HG03175 (cell line): ENCODE measurements at regions not wholly inside any gene's neighbourhood (a gene's known extent, or its start where the extent isn't known, plus 50 kb on each side); places are given as distances from the start of the nearest gene placed in this dataset.
"Not testable (repeated sequence)": the region's sequence is repeated elsewhere in the genome, so short reads cannot be mapped to it uniquely, and the experiment has no call there.

Experiments
- ATAC-seq: cut with Tn5 transposase; IDR thresholded peaks from one replicate; pipeline ENCODE4 v1.9.1; 2021; ENCODE audit warnings: mild to moderate bottlenecking, moderate library complexity; ENCODE audit not compliant: unreplicated experiment

DNA sequence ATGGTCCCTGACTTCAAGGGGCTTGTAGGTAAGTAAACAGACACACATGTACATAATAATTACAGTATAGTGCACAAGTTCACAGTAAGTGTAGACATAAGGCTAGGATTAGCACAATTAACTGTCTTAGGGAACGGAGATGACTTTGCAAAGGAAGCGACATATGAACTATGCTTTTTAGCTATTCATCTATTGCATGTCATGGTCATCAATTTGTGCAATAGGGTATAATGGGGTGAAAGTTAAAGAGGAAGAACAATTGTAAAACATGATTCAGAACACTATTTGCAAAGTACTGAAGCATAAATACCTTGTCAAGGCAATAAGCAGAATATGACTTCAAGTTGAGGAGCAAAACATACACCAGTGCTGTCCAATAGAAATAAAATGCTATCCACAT is 112.3 kb upstream of the SLC8A1 start:
- no peak for ATAC-seq

- no peak for ATAC-seq
Observed at GRCh38 chr2:40579247-40579646, 127.4 kb upstream of the SLC8A1 start.

GRCh38 chr2:40584432-40584831 is 132.5 kb upstream of the SLC8A1 start:
- ATAC-seq = no peak

DNA sequence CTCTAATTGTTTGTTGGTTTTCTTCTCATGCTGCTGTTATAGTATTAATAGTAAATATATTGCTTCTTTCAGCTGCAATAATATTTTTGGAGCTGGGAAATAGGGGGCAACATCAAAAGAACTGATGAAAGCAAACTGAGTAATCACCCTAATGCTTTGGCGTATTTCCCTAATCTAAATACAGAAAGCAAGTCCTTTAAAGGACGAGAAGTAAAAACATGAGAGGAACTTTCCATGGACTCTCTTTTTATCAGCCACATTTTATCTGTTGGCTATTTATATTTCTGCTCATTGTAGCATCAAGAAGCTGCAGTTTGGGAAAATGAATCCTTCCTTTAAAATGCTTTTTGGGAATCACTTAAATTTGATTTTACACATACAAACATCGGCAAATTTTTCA is 139.9 kb upstream of the SLC8A1 start:
- ATAC-seq = no peak

GRCh38 chr2:40592218-40592617 is 140.3 kb upstream of the SLC8A1 start:
- no peak for ATAC-seq

- ATAC-seq = no peak
Observed at GRCh38 chr2:40606862-40607261, 155.0 kb upstream of the SLC8A1 start.

DNA sequence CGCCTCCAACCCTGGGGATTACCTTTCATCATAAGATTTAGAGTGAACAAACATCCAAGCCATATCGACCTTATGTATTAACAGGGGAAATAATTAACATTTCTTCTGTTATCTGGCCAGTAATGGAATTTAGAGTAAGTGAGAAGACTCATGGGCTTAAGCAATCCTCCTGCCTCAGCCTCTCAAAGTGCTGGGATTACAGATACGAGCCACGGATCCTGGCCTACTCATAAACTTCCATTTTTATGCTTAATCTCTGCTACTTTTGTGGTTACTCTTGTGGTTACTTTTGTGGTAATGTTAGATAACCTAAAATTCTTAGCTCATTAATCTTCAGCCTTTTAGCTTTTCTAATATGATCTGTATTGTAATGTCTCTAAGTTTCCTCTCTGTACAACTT is 159.3 kb upstream of the SLC8A1 start:
- ATAC-seq = no peak

- ATAC-seq = no peak
Observed at GRCh38 chr2:40625849-40626248, 174.0 kb upstream of the SLC8A1 start.

DNA sequence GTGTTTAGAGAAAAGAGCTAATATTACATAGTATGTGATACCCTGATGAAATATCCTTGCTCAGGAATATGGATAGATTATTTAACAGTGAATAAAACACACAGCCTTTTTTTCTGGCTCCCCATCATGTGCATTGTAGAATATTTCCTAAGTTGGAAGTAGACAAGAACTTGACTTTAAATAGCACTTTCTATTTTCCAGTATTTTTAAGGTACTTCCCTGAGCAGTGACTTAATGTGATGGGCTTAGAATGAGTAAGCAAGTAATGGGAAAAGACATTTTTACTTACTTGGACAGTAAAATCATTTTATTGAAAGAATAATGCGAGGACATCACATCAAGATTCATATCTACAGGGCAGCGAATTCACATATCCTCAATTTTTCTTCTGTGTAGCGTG is 176.7 kb upstream of the SLC8A1 start:
- no peak for ATAC-seq

- ATAC-seq = no peak
Observed at GRCh38 chr2:40629768-40630434, 178.0 kb upstream of the SLC8A1 start.

GRCh38 chr2:40639320-40639719 is 187.4 kb upstream of the SLC8A1 start:
- ATAC-seq = no peak

DNA sequence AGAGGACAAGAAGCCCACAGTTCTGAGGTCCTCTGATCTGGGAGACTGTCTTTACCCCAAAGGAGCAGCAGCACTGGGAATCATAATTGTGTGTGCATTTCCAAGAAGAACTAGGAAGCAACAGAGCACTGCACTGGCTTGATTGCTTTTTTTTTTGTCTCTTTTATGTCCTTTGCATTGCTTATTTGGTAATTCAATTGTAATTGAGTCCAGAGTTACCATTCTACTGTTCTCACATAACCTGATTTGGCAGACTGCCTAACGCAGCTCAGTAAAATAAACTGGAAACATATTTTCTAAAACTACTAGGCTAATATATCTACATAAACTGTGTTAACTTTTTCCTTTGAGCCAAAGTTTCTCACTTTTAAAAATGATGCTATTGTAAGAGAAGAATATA is 190.3 kb upstream of the SLC8A1 start:
- no peak for ATAC-seq

DNA sequence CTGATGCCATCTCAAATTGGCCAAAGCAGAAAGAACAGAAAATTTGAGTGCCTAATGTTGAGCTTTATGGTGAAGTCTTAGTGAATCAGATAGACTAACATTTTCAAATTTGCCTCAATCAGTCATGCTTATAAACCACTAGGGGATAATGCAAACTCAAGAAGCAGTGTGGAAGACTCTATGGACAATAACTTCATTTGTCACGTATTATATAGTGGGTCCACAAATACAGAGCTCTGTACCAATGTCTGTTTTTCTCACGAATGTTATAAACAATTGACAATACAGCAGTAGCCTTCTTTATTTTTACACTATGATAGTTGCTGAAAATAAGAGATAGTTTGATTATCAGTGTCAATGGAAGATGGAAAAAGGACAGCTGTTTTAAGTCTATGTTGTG is 190.8 kb upstream of the SLC8A1 start:
- no peak for ATAC-seq

DNA sequence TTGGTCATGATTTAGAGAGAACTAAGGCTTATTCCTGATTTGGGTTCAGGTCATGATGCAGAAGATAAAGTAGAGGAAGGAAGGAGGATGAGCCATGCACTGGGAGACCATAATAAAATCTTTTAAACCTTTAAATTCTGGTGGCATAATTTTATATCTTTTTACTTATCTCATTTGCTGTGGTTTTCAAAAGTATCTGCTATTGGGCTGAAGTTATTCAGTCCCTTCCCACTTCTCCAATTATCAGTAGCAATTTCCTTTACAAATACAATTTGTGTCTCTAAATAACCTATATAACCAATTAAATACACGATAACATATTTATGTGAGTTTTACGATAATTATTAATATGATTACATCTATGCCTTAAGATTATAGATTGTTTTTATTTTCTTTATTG is 194.8 kb upstream of the SLC8A1 start:
- no peak for ATAC-seq

DNA sequence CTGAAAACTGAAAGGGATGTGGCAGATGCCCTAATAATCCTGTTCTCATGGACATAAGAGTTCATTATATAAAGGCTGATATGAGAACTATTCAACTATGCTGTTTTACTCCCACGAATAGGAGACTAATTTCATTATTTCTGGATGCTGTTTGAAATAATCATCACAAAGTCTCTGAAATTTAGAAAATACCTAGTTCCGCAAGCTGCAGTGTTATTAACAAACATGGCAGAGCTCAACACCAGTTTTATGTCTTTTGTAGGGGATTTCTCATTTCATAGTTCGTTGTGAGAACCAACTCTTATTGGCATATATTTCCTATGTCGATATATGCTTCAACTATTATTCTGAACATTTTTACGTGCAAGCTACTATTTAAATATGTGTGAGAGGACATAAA is 200.3 kb upstream of the SLC8A1 start:
- ATAC-seq = no peak

- ATAC-seq = no peak
Observed at GRCh38 chr2:40653829-40654228, 201.9 kb upstream of the SLC8A1 start.

GRCh38 chr2:40654346-40654745 is 202.5 kb upstream of the SLC8A1 start:
- no peak for ATAC-seq

GRCh38 chr2:40658941-40659340 is 207.1 kb upstream of the SLC8A1 start:
- ATAC-seq = no peak

DNA sequence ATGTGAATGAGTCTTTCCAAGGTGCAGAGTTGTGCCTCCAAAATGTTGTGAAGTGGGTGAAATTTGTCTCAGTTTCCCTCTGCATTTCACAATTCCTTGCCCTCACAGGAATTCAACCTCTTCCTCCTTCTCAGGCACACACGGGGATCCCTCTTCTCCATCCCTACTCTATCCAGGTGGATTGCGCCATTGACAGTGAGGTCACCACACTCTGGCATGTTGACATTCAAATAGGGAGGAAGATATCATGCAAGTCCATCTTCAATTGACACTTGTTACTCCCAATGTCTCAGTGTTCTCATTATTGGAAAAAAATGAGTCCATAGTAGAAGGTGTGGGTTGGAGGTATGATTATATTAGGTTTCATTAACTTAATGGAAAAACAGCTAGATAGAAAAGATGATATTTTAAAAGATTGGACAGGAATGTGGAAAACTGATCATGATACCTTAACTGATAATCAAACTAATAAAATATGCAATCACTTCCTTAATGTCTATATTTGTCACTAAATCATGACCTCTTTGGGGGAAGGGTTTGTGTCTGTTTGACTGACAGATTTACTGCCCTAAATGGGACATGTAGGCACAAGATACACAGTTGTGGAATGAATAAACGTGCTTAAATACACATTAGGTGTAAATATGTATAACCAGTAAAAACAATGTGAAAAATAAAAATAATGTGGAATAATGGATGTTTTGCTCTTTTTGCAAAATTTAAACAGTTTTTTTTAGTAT is 213.8 kb upstream of the SLC8A1 start:
- ATAC-seq = no peak

DNA sequence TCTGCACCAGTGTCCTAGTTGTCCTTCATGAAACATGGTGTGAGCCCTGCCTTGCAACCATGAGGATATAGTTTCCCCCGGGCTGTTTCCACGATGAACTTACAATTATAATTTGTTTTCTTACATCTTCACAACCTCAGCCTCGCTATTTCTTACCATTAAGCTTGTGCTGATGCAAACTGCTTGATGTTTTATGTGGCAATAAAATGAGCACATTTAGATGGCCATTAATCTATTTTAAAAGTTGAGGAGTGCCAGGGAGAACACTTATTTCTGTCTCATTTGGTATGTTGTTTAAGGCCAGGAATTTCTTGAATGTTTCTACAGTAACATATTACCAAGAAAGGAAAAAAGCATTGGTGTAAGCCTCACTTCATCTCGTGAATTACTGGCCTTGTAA is 214.5 kb upstream of the SLC8A1 start:
- no peak for ATAC-seq

GRCh38 chr2:40668425-40668824 is 216.5 kb upstream of the SLC8A1 start:
- ATAC-seq = no peak

DNA sequence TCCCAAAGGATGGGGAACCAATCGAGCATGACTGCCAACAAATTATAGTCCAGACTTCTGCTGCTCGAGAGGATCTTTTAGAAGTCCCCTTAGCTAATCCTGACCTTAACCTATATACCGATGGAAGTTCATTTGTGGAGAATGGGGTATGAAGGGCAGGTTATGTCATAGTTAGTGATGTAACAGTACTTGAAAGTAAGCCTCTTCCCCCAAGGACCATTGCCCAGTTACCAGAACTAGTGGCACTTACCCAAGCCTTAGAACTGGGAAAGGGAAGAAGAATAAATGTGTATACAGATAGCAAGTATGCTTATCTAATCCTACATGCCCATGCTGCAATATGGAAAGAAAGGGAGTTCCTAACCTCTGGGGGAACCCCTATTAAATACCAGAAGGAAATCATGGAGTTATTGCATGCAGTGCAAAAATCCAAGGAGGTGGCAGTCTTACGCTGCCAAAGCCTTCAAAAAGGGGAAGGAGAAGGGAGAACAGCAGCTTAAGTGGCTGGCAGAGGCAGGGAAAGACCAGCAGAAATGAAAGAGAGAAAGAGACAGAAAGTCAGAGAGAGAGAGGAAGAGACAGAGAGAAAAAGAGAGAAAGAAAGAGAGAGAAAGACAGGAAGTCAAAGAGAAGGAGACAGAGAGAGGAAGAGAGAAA is 224.4 kb upstream of the SLC8A1 start:
- ATAC-seq = not testable (repeated sequence)
